ENCODE measurements at regions not wholly inside any gene's neighbourhood (a gene's known extent, or its start where the extent isn't known, plus 50 kb on each side); places are given as distances from the start of the nearest gene placed in this dataset.
"Not testable (repeated sequence)": the region's sequence is repeated elsewhere in the genome, so short reads cannot be mapped to it uniquely, and the experiment has no call there.

GRCh38 chr3:27779176-27779575 lies 57.1 kb upstream of the EOMES start:
- DNase-seq (ENCODE audit: low read depth), result no peak

GRCh38 chr3:27789420-27789819 lies 67.3 kb upstream of the EOMES start:
- DNase-seq (ENCODE audit: low read depth), result no peak

- no peak for DNase-seq (ENCODE audit: low read depth)
Measured at GRCh38 chr3:27791956-27792355, 69.8 kb upstream of the EOMES start.

GRCh38 chr3:27792869-27793268 lies 70.7 kb upstream of the EOMES start:
- no peak for DNase-seq (ENCODE audit: low read depth)

GRCh38 chr3:27794211-27794610 lies 72.1 kb upstream of the EOMES start:
- no peak for DNase-seq (ENCODE audit: low read depth)

- no peak for DNase-seq (ENCODE audit: low read depth)
Measured at GRCh38 chr3:27796365-27796875, 74.3 kb upstream of the EOMES start.

- DNase-seq (ENCODE audit: low read depth), result no peak
Measured at GRCh38 chr3:27797773-27798172, 75.7 kb upstream of the EOMES start.

- no peak for DNase-seq (ENCODE audit: low read depth)
Measured at GRCh38 chr3:27800261-27800660, 78.1 kb upstream of the EOMES start.

GRCh38 chr3:27802425-27802824 lies 80.3 kb upstream of the EOMES start:
- no peak for DNase-seq (ENCODE audit: low read depth)

GRCh38 chr3:27802849-27803248 lies 80.7 kb upstream of the EOMES start:
- no peak for DNase-seq (ENCODE audit: low read depth)

GRCh38 chr3:27805282-27805681 lies 83.2 kb upstream of the EOMES start:
- no peak for DNase-seq (ENCODE audit: low read depth)

- DNase-seq (ENCODE audit: low read depth), result no peak
Measured at GRCh38 chr3:27813255-27813654, 91.1 kb upstream of the EOMES start.

GRCh38 chr3:27821609-27822008 lies 99.5 kb upstream of the EOMES start:
- DNase-seq (ENCODE audit: low read depth), result not testable (repeated sequence)

GRCh38 chr3:27824312-27825200 lies 102.4 kb upstream of the EOMES start:
- DNase-seq (ENCODE audit: low read depth), result no peak

- no peak for DNase-seq (ENCODE audit: low read depth)
Measured at GRCh38 chr3:27826448-27826847, 104.3 kb upstream of the EOMES start.

- DNase-seq (ENCODE audit: low read depth), result no peak
Measured at GRCh38 chr3:27827041-27827440, 104.9 kb upstream of the EOMES start.

GRCh38 chr3:27840807-27841594 lies 118.9 kb upstream of the EOMES start:
- DNase-seq (ENCODE audit: low read depth), result no peak

- DNase-seq (ENCODE audit: low read depth), result no peak
Measured at GRCh38 chr3:27844052-27844675, 122.0 kb upstream of the EOMES start.

GRCh38 chr3:27847697-27848096 lies 125.6 kb upstream of the EOMES start:
- no peak for DNase-seq (ENCODE audit: low read depth)

GRCh38 chr3:27848826-27849225 lies 126.7 kb upstream of the EOMES start:
- DNase-seq (ENCODE audit: low read depth), result no peak

- no peak for DNase-seq (ENCODE audit: low read depth)
Measured at GRCh38 chr3:27859821-27860220, 137.7 kb upstream of the EOMES start.

All from GM04504 (cell line).